HCT116 (cell line): ENCODE measurements at regions not wholly inside any gene's neighbourhood (a gene's known extent, or its start where the extent isn't known, plus 50 kb on each side); places are given as distances from the start of the nearest gene placed in this dataset.

Experiments
- CTCF ChIP-seq, 3 experiments: fragments of 200-600 bp in 1 of 3; sonication (generic) in 1 of 3; IDR thresholded peaks in 2 of 3; conservative IDR thresholded peaks in 1 of 3; 2 replicates each; pipeline ENCODE4 v1.5.1; 2012 to 2017; ENCODE audit warnings: low read depth in 2 of 3, low read length in 2 of 3, antibody characterized with exemption in 1 of 3, borderline replicate concordance in 1 of 3, control low read depth in 1 of 3, mild to moderate bottlenecking in 1 of 3, mixed read lengths in 1 of 3, mixed run types in 1 of 3, moderate library complexity in 1 of 3; ENCODE audit not compliant: insufficient read depth in 1 of 3
- MAX ChIP-seq: IDR thresholded peaks from 2 replicates; pipeline ENCODE4 v1.6.1; 2012

DNA sequence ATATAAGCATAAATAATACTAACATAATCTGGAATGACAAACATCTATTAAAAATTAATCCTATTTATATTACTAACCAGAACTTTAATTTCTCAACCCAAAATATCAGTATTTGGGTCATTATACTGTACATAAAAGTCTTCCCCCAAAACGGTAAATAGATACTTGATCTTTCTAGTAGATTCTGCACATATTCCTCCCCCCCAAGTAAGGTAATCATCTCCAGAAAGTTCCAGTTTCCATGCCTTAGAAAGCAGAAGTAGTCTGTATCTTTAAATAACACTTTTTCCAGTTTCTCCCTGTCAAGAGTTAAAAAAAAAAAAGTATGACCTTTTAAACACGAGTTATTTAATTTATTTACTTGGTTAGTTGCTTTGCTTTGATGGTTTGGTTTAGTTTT lies 150.7 kb upstream of the MB21D2 start:
- TF ChIP-seq CTCF (IDR thresholded peaks at IDR 0.05 in 2 of 3, conservative IDR thresholded peaks at IDR 0.05 in 1 of 3; ENCODE audit: borderline replicate concordance in 1 of 3, insufficient read depth in 1 of 3, low read depth in 2 of 3, low read length in 2 of 3), result no peak
- no peak for TF ChIP-seq MAX
